HCT116 (cell line): ENCODE measurements at regions not wholly inside any gene's neighbourhood (a gene's known extent, or its start where the extent isn't known, plus 50 kb on each side); places are given as distances from the start of the nearest gene placed in this dataset.

ENCODE experiments used
- ATAC-seq: fragments of 200-7000 bp; cut with Tn5 transposase; 2 replicates; pipeline ENCODE4 v1.9.1; 2020; ENCODE audit warnings: mild to moderate bottlenecking, moderate library complexity
- BruUV-seq: library from RNA; stranded (reverse); fragments of 400-500 nt; replicated peaks from 2 replicates; lab custom pipeline; 2021; lab: Mats Ljungman, UMichigan
- CTCF ChIA-PET: fragments of 300-600 bp; sonication (Branson Sonifier 250); formaldehyde crosslinking; loops from one replicate; lab custom pipeline; 2021; ENCODE audit warnings: antibody characterized with exemption; lab: Charles Lee
- POLR2A ChIA-PET: fragments of 300-600, 350-600 bp; sonication (Branson Sonifier 250); formaldehyde crosslinking; loops from one replicate; lab custom pipeline; 2021; ENCODE audit warnings: antibody characterized with exemption; lab: Charles Lee
- RAD21 ChIA-PET, 2 experiments: fragments of 300-600 bp; sonication (Branson Sonifier 250); formaldehyde crosslinking; loops; one replicate each; lab custom pipeline; 2023; ENCODE audit warnings: low total read pairs in 2 of 2; ENCODE audit not compliant: uncharacterized antibody in 2 of 2, unreplicated experiment in 2 of 2, low non-redundant PET in 1 of 2; lab: Charles Lee
- DNase-seq: peaks from one replicate; pipeline ENCODE4 v3.0.0-alpha.2; 2010; ENCODE audit warnings: low read depth, low spot score
- H2AFZ ChIP-seq: fragments of 200-600 bp; shearing (Covaris generic), sonication (generic); 2 replicates; pipeline ENCODE4 v1.6.1; 2017; ENCODE audit warnings: low read depth, mixed run types, mixed read lengths, antibody characterized with exemption, low read length; ENCODE audit not compliant: poor library complexity, severe bottlenecking
- H3K27ac ChIP-seq: 2 replicates; pipeline ENCODE4 v1.5.1; 2012; ENCODE audit warnings: low read depth, low read length
- H3K27me3 ChIP-seq: fragments of 200-600 bp; sonication (generic); 2 replicates; pipeline ENCODE4 v1.6.1; 2016; ENCODE audit warnings: mixed run types, low read length, mixed read lengths; ENCODE audit not compliant: insufficient read depth
- H3K36me3 ChIP-seq, 2 experiments: fragments of 200-500 bp in 1 of 2; fragments of 200-600 bp in 1 of 2; sonication (Bioruptor generic) in 1 of 2; sonication (generic) in 1 of 2; 2 replicates each; pipeline versions ENCODE4 v1.5.1 to v1.6.1; 2014 to 2016; ENCODE audit warnings: low read length in 2 of 2, inconsistent platforms in 1 of 2, mixed read lengths in 1 of 2, mixed run types in 1 of 2; ENCODE audit not compliant: insufficient read depth in 2 of 2, control insufficient read depth in 1 of 2
- H3K4me1 ChIP-seq, 2 experiments: fragments of 200-600 bp in 1 of 2; sonication (generic) in 1 of 2; 2 replicates each; pipeline versions ENCODE4 v1.5.1 to v1.6.1; 2012 to 2017; ENCODE audit warnings: low read length in 2 of 2, inconsistent platforms in 1 of 2, mild to moderate bottlenecking in 1 of 2, mixed read lengths in 1 of 2, mixed run types in 1 of 2, moderate library complexity in 1 of 2; ENCODE audit not compliant: insufficient read depth in 2 of 2, control insufficient read depth in 1 of 2
- H3K4me2 ChIP-seq: fragments of 200-600 bp; sonication (generic); 2 replicates; pipeline ENCODE4 v1.6.1; 2017; ENCODE audit warnings: mixed run types, low read length, mixed read lengths
- H3K4me3 ChIP-seq, 2 experiments: fragments of 200-600 bp in 1 of 2; sonication (generic) in 1 of 2; replicated peaks in 1 of 2; 2 replicates each; pipeline ENCODE4 v1.5.1; 2011 to 2016; ENCODE audit warnings: low read length in 2 of 2, control low read depth in 1 of 2, low read depth in 1 of 2, mild to moderate bottlenecking in 1 of 2, mixed read lengths in 1 of 2, mixed run types in 1 of 2
- H3K79me2 ChIP-seq: fragments of 200-600 bp; sonication (generic); 2 replicates; pipeline ENCODE4 v1.6.1; 2017; ENCODE audit warnings: mild to moderate bottlenecking, mixed run types, low read length, moderate library complexity, mixed read lengths; ENCODE audit not compliant: insufficient read depth
- H3K9ac ChIP-seq: fragments of 200-600 bp; sonication (generic); 2 replicates; pipeline ENCODE4 v1.6.1; 2016; ENCODE audit warnings: low read length, mixed read lengths
- H3K9me2 ChIP-seq: fragments of 200-600 bp; sonication (generic), shearing (Covaris generic); 2 replicates; pipeline ENCODE4 v1.6.1; 2017; ENCODE audit warnings: mixed run types, mild to moderate bottlenecking, moderate library complexity; ENCODE audit not compliant: insufficient read depth
- H3K9me3 ChIP-seq, 2 experiments: fragments of 200-500 bp in 1 of 2; fragments of 200-600 bp in 1 of 2; sonication (Bioruptor generic) in 1 of 2; sonication (generic) in 1 of 2; 2 replicates each; pipeline ENCODE4 v1.6.1; 2014 to 2017; ENCODE audit warnings: low read length in 2 of 2, mixed read lengths in 2 of 2, inconsistent platforms in 1 of 2, low read depth in 1 of 2, mild to moderate bottlenecking in 1 of 2, mixed run types in 1 of 2, moderate library complexity in 1 of 2; ENCODE audit not compliant: control insufficient read depth in 1 of 2, insufficient read depth in 1 of 2
- H4K20me1 ChIP-seq: fragments of 200-600 bp; sonication (generic), shearing (Covaris generic); 2 replicates; pipeline ENCODE4 v1.6.1; 2017; ENCODE audit warnings: mixed run types, mild to moderate bottlenecking, moderate library complexity; ENCODE audit not compliant: insufficient read depth
- ELF1 ChIP-seq: IDR thresholded peaks from 2 replicates; pipeline ENCODE4 v1.6.1; 2012; ENCODE audit warnings: low read depth, borderline replicate concordance
- EZH2 ChIP-seq: fragments of 200-600 bp; sonication (generic); IDR thresholded peaks from 2 replicates; pipeline ENCODE4 v1.6.1; 2017; ENCODE audit warnings: antibody characterized with exemption, mixed run types
- JUND ChIP-seq: IDR thresholded peaks from 2 replicates; pipeline ENCODE4 v1.6.1; 2012
- TCF7L2 ChIP-seq: IDR thresholded peaks from 2 replicates; pipeline ENCODE4 v1.7.0; 2011; ENCODE audit warnings: borderline replicate concordance, inconsistent platforms; ENCODE audit not compliant: insufficient read depth, insufficient read length; ENCODE audit errors: extremely low read depth
- YY1 ChIP-seq: IDR thresholded peaks from 2 replicates; pipeline ENCODE4 v1.6.1; 2011; ENCODE audit warnings: low read length, low read depth, moderate library complexity, mild to moderate bottlenecking; ENCODE audit not compliant: insufficient replicate concordance; ENCODE audit errors: extremely low read depth
- intact Hi-C: fragments of 100-400 bp; cut with micrococcal nuclease; formaldehyde crosslinking; loops from 2 replicates; pipeline ENCODE4 v1.10.0; 2022
- TF ChIP-seq, protein P1 (sequence below): IDR thresholded peaks from 2 replicates; pipeline ENCODE4 v1.6.1; 2012
- TF ChIP-seq, protein P2 (sequence below): IDR thresholded peaks from 2 replicates; pipeline ENCODE4 v1.6.1; 2012; ENCODE audit warnings: low read depth

DNA sequence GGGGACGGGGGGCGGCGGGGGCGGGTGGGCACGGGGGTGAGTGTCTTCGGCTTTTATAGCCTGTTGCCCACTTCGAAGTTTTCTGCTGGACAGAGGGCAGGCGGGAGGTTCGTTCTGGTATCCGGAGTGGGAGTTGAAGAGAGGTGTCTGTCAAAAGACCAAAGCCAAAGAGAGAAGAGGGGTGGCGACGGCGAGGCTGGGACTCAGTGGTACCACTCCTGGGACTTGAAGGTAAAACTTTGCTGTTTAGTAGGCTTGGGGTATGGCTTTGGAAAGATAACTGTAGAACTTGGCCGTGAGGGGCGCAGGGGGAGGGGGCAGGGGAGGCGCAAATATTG lies 215.8 kb upstream of the DTNA start:
- no peak overlapping the region for H3K9ac ChIP-seq
- H3K4me2 ChIP-seq: no peak overlapping the region
- CTCF ChIA-PET: no interaction called here

More for the DNA sequence above, 215.8 kb upstream of the DTNA start:
- H3K27ac ChIP-seq: no peak overlapping the region
- intact Hi-C loops: no loop called here
- H3K9me3 ChIP-seq: no peaks in the 10 kb centered on the region
- H3K79me2 ChIP-seq: no peaks in the 10 kb centered on the region
- H3K9me2 ChIP-seq: no peaks in the 10 kb centered on the region
- ChIA-PET RAD21 (no interaction called here), POLR2A (no interaction called here)
- no TSS peak for BruUV-seq
- no peaks in the 10 kb centered on the region for H3K36me3 ChIP-seq
- TF ChIP-seq, protein P1, sequence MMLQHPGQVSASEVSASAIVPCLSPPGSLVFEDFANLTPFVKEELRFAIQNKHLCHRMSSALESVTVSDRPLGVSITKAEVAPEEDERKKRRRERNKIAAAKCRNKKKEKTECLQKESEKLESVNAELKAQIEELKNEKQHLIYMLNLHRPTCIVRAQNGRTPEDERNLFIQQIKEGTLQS: no peak
- TF ChIP-seq JUND (no peak), EZH2 (no peak), YY1 (no peak), TCF7L2 (no peak), ELF1 (no peak)
- TF ChIP-seq, protein P2, sequence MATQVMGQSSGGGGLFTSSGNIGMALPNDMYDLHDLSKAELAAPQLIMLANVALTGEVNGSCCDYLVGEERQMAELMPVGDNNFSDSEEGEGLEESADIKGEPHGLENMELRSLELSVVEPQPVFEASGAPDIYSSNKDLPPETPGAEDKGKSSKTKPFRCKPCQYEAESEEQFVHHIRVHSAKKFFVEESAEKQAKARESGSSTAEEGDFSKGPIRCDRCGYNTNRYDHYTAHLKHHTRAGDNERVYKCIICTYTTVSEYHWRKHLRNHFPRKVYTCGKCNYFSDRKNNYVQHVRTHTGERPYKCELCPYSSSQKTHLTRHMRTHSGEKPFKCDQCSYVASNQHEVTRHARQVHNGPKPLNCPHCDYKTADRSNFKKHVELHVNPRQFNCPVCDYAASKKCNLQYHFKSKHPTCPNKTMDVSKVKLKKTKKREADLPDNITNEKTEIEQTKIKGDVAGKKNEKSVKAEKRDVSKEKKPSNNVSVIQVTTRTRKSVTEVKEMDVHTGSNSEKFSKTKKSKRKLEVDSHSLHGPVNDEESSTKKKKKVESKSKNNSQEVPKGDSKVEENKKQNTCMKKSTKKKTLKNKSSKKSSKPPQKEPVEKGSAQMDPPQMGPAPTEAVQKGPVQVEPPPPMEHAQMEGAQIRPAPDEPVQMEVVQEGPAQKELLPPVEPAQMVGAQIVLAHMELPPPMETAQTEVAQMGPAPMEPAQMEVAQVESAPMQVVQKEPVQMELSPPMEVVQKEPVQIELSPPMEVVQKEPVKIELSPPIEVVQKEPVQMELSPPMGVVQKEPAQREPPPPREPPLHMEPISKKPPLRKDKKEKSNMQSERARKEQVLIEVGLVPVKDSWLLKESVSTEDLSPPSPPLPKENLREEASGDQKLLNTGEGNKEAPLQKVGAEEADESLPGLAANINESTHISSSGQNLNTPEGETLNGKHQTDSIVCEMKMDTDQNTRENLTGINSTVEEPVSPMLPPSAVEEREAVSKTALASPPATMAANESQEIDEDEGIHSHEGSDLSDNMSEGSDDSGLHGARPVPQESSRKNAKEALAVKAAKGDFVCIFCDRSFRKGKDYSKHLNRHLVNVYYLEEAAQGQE: no peak
- H2AFZ ChIP-seq: no peak overlapping the region
- H3K4me3 ChIP-seq: no peak overlapping the region
- no peaks in the 10 kb centered on the region for H4K20me1 ChIP-seq
- ATAC-seq (no peak), DNase-seq (no peak)
- H3K4me1 ChIP-seq: no peaks in the 10 kb centered on the region
- no peaks in the 10 kb centered on the region for H3K27me3 ChIP-seq
